Activated CD8-positive, alpha-beta memory T cell treated with anti-CD3 and anti-CD28 coated beads for 4 hours (primary cell): ENCODE measurements at regions not wholly inside any gene's neighbourhood (a gene's known extent, or its start where the extent isn't known, plus 50 kb on each side); places are given as distances from the start of the nearest gene placed in this dataset.

Experiments used
- DNase-seq, 2 donors: peaks; one replicate each; pipeline ENCODE4 v3.0.0-alpha.2; 2020; ENCODE audit warnings: low read depth in 2 of 2

GRCh38 chr6:119544325-119545175 is 195.0 kb upstream of the MAN1A1 start:
- no peak for DNase-seq

- DNase-seq, result no peak
These were observed 193.8 kb upstream of the MAN1A1 start for GRCh38 chr6:119543332-119543731.

GRCh38 chr6:119542037-119542436 is 192.5 kb upstream of the MAN1A1 start:
- DNase-seq, result no peak

GRCh38 chr6:119541132-119541905 is 191.8 kb upstream of the MAN1A1 start:
- no peak for DNase-seq

- DNase-seq, result no peak
These were observed 190.9 kb upstream of the MAN1A1 start for GRCh38 chr6:119540417-119540816.

GRCh38 chr6:119539066-119539746 is 189.6 kb upstream of the MAN1A1 start:
- no peak for DNase-seq

- no peak for DNase-seq
These were observed 187.1 kb upstream of the MAN1A1 start for GRCh38 chr6:119536666-119537065.

- no peak for DNase-seq
These were observed 185.8 kb upstream of the MAN1A1 start for GRCh38 chr6:119535332-119535731.

GRCh38 chr6:119533603-119534279 is 184.2 kb upstream of the MAN1A1 start:
- no peak for DNase-seq

- no peak for DNase-seq
These were observed 177.6 kb upstream of the MAN1A1 start for GRCh38 chr6:119527231-119527578.

- DNase-seq, result no peak
These were observed 177.1 kb upstream of the MAN1A1 start for GRCh38 chr6:119526561-119527230.

GRCh38 chr6:119524410-119524809 is 174.8 kb upstream of the MAN1A1 start:
- DNase-seq, result no peak

- no peak for DNase-seq
These were observed 174.0 kb upstream of the MAN1A1 start for GRCh38 chr6:119523556-119523955.

- DNase-seq, result no peak
These were observed 171.7 kb upstream of the MAN1A1 start for GRCh38 chr6:119521251-119521650.

- DNase-seq, result no peak
These were observed 167.9 kb upstream of the MAN1A1 start for GRCh38 chr6:119517428-119517827.

- DNase-seq, result no peak
These were observed 164.8 kb upstream of the MAN1A1 start for GRCh38 chr6:119514345-119514744.

- DNase-seq, result no peak
These were observed 161.5 kb upstream of the MAN1A1 start for GRCh38 chr6:119511024-119511423.

- DNase-seq, result no peak
These were observed 160.7 kb upstream of the MAN1A1 start for GRCh38 chr6:119510246-119510645.

GRCh38 chr6:119506631-119507174 is 157.1 kb upstream of the MAN1A1 start:
- no peak for DNase-seq

- no peak for DNase-seq
These were observed 152.4 kb upstream of the MAN1A1 start for GRCh38 chr6:119501798-119502483.

- no peak for DNase-seq
These were observed 150.2 kb upstream of the MAN1A1 start for GRCh38 chr6:119499797-119500196.
